ENCODE measurements at regions not wholly inside any gene's neighbourhood (a gene's known extent, or its start where the extent isn't known, plus 50 kb on each side); places are given as distances from the start of the nearest gene placed in this dataset.

GRCh38 chr14:36009643-36010042 is 166.9 kb downstream of the PTCSC3 start:
- no peaks in the 10 kb centered on the region for H3K36me3 ChIP-seq (ENCODE audit: control insufficient read depth in 1 of 2, insufficient read depth in 2 of 2, low read length in 1 of 2)
- H3K4me3 ChIP-seq (ENCODE audit: low read length in 2 of 2) = no peak overlapping the region
- WGBS, 2 donors = 27 to 58% methylated on average over 1 of the region's 1 CpG
- DNase-seq = no peak
- intact Hi-C loops (cut with DNase I) = no loop called here
- H3K27me3 ChIP-seq (ENCODE audit: control insufficient read depth in 1 of 2, insufficient read depth in 2 of 2, low read length in 1 of 2) = peaks cover 0 to 1% of the 10 kb centered on the region in 2 donors
- ATAC-seq (ENCODE audit: low FRiP score) = no peak
- no peak overlapping the region for H3K27ac ChIP-seq (ENCODE audit: low read depth in 1 of 2, low read length in 2 of 2)
- no peaks in the 10 kb centered on the region for H3K4me1 ChIP-seq (ENCODE audit: control insufficient read depth in 1 of 2, insufficient read depth in 2 of 2, low read length in 2 of 2)
- H3K9me3 ChIP-seq (ENCODE audit: control insufficient read depth, low read length) = no peaks in the 10 kb centered on the region

DNA sequence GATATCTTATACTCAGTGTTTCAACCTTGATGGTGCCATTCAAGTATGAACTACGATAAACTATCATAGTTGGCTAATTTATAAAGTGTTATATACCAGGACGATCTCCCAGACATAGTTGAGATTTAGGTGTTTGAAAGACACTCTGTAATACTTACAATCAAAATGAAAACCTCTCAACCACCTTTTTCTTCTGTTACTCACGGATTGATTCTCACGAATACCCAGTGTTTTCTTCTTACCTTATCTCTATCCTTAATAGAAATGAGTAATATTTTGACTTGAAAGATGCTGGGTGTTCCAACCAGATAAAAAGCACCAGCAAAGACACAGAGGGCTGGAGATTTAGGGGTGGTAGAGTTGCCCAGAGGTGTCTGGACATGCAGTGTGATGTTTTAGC is 169.9 kb downstream of the PTCSC3 start:
- 64 to 81% methylated on average over 4 of the region's 4 CpGs for WGBS, 2 donors
- H3K4me3 ChIP-seq (ENCODE audit: low read length in 2 of 2) = no peak overlapping the region
- H3K9me3 ChIP-seq (ENCODE audit: control insufficient read depth, low read length) = no peaks in the 10 kb centered on the region
- H3K36me3 ChIP-seq (ENCODE audit: control insufficient read depth in 1 of 2, insufficient read depth in 2 of 2, low read length in 1 of 2) = no peaks in the 10 kb centered on the region
- no peak overlapping the region for H3K27ac ChIP-seq (ENCODE audit: low read depth in 1 of 2, low read length in 2 of 2)
- DNase-seq (no peak), ATAC-seq (ENCODE audit: low FRiP score) (no peak)
- no peaks in the 10 kb centered on the region for H3K4me1 ChIP-seq (ENCODE audit: control insufficient read depth in 1 of 2, insufficient read depth in 2 of 2, low read length in 2 of 2)
- peaks cover 0 to 1% of the 10 kb centered on the region in 2 donors for H3K27me3 ChIP-seq (ENCODE audit: control insufficient read depth in 1 of 2, insufficient read depth in 2 of 2, low read length in 1 of 2)
- intact Hi-C loops (cut with DNase I) = no loop called here

DNA sequence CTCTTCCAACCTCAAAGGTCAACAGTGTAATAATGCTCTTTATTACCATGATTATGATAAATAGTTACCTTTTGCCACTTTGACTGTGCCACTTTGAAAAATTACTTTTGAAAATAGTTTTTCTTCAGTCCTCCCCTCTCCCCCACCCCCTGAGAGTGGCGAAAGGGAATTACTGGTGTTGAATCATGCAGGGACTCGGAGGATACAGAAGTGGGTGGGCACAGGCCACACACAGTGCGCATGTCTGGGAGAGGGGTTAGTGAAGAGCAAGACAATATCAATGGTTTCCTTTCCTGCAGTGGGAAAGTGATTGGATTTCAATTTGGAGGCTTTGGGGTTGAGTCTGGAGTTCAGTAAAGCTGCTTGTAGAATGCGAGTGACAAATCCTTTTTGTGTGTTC is 170.9 kb downstream of the PTCSC3 start:
- Histone ChIP-seq H3K4me1 (ENCODE audit: control insufficient read depth in 1 of 2, insufficient read depth in 2 of 2, low read length in 2 of 2) (no peaks in the 10 kb centered on the region), H3K9me3 (ENCODE audit: control insufficient read depth, low read length) (no peaks in the 10 kb centered on the region), H3K4me3 (ENCODE audit: low read length in 2 of 2) (no peak overlapping the region), H3K27ac (ENCODE audit: low read depth in 1 of 2, low read length in 2 of 2) (no peak overlapping the region), H3K27me3 (ENCODE audit: control insufficient read depth in 1 of 2, insufficient read depth in 2 of 2, low read length in 1 of 2) (peaks cover 0 to 1% of the 10 kb centered on the region in 2 donors), H3K36me3 (ENCODE audit: control insufficient read depth in 1 of 2, insufficient read depth in 2 of 2, low read length in 1 of 2) (no peaks in the 10 kb centered on the region)
- no peak for DNase-seq
- 49 to 59% methylated on average over 4 of the region's 4 CpGs for WGBS, 2 donors
- intact Hi-C loops (cut with DNase I) = no loop called here
- no peak for ATAC-seq (ENCODE audit: low FRiP score)

GRCh38 chr14:36001936-36002335 is 174.6 kb downstream of the PTCSC3 start:
- ATAC-seq (ENCODE audit: low FRiP score) (no peak), DNase-seq (no peak)
- H3K27me3 ChIP-seq (ENCODE audit: control insufficient read depth in 1 of 2, insufficient read depth in 2 of 2, low read length in 1 of 2) = no peaks in the 10 kb centered on the region
- no peaks in the 10 kb centered on the region for H3K4me1 ChIP-seq (ENCODE audit: control insufficient read depth in 1 of 2, insufficient read depth in 2 of 2, low read length in 2 of 2)
- WGBS, 2 donors = 76 to 80% methylated on average over 4 of the region's 4 CpGs
- no peaks in the 10 kb centered on the region for H3K9me3 ChIP-seq (ENCODE audit: control insufficient read depth, low read length)
- H3K27ac ChIP-seq (ENCODE audit: low read depth in 1 of 2, low read length in 2 of 2) = no peak overlapping the region
- intact Hi-C loops (cut with DNase I) = no loop called here
- no peak overlapping the region for H3K4me3 ChIP-seq (ENCODE audit: low read length in 2 of 2)
- H3K36me3 ChIP-seq (ENCODE audit: control insufficient read depth in 1 of 2, insufficient read depth in 2 of 2, low read length in 1 of 2) = no peaks in the 10 kb centered on the region

DNA sequence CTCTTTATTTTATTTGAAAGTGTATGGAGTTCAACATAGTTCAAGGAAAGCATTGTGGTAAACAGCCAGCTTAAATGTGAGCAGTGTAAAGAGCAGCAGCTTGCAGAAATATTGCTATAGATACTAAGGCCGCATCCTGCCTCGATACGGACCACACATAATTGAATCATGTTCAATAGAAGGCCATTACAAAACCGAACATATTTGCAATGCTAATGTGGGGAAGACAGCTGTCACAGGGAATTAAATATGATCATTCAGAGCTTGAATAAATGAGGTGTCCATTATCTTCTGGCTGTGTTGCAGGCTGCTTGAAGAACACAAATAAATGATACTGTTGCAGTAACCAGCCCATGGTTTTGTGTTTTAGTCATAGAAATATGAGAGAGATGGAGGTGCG is 173.2 kb downstream of the BRMS1L start:
- no peak overlapping the region for H3K27ac ChIP-seq (ENCODE audit: low read depth in 1 of 2, low read length in 2 of 2)
- intact Hi-C loops (cut with DNase I) = no loop called here
- WGBS, 2 donors = 86 to 88% methylated on average over 5 of the region's 5 CpGs
- H3K9me3 ChIP-seq (ENCODE audit: control insufficient read depth, low read length) = no peaks in the 10 kb centered on the region
- DNase-seq (no peak), ATAC-seq (ENCODE audit: low FRiP score) (no peak)
- H3K36me3 ChIP-seq (ENCODE audit: control insufficient read depth in 1 of 2, insufficient read depth in 2 of 2, low read length in 1 of 2) = no peaks in the 10 kb centered on the region
- no peak overlapping the region for H3K4me3 ChIP-seq (ENCODE audit: low read length in 2 of 2)
- no peaks in the 10 kb centered on the region for H3K27me3 ChIP-seq (ENCODE audit: control insufficient read depth in 1 of 2, insufficient read depth in 2 of 2, low read length in 1 of 2)
- no peaks in the 10 kb centered on the region for H3K4me1 ChIP-seq (ENCODE audit: control insufficient read depth in 1 of 2, insufficient read depth in 2 of 2, low read length in 2 of 2)

- 86 to 92% methylated on average over 12 of the region's 12 CpGs for WGBS, 2 donors
- H3K4me1 ChIP-seq (ENCODE audit: control insufficient read depth in 1 of 2, insufficient read depth in 2 of 2, low read length in 2 of 2) = no peaks in the 10 kb centered on the region
- ATAC-seq (ENCODE audit: low FRiP score) = no peak
- H3K36me3 ChIP-seq (ENCODE audit: control insufficient read depth in 1 of 2, insufficient read depth in 2 of 2, low read length in 1 of 2) = no peaks in the 10 kb centered on the region
- H3K27ac ChIP-seq (ENCODE audit: low read depth in 1 of 2, low read length in 2 of 2) = no peak overlapping the region
- intact Hi-C loops (cut with DNase I) = no loop called here
- H3K9me3 ChIP-seq (ENCODE audit: control insufficient read depth, low read length) = no peaks in the 10 kb centered on the region
- H3K27me3 ChIP-seq (ENCODE audit: control insufficient read depth in 1 of 2, insufficient read depth in 2 of 2, low read length in 1 of 2) = no peaks in the 10 kb centered on the region
- no peak overlapping the region for H3K4me3 ChIP-seq (ENCODE audit: low read length in 2 of 2)
- DNase-seq = no peak
Observed at GRCh38 chr14:35998303-35998702, 172.2 kb downstream of the BRMS1L start.

DNA sequence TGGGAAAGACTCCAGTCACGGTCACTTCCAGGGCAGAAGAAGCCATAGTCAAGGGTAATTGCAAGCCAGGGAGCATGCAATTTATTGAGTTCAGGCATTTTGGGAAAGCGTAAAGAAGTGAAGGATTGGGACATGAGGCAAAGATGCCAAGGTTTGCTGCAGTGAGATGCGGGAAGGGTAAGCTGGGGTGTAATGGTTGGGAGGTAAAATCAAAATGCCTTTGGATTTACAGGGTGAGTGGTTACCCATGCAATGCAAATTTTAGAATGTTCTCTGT is 167.5 kb downstream of the BRMS1L start:
- Histone ChIP-seq H3K4me3 (ENCODE audit: low read length in 2 of 2) (no peak overlapping the region), H3K36me3 (ENCODE audit: control insufficient read depth in 1 of 2, insufficient read depth in 2 of 2, low read length in 1 of 2) (no peaks in the 10 kb centered on the region), H3K9me3 (ENCODE audit: control insufficient read depth, low read length) (no peaks in the 10 kb centered on the region), H3K27me3 (ENCODE audit: control insufficient read depth in 1 of 2, insufficient read depth in 2 of 2, low read length in 1 of 2) (no peaks in the 10 kb centered on the region), H3K4me1 (ENCODE audit: control insufficient read depth in 1 of 2, insufficient read depth in 2 of 2, low read length in 2 of 2) (no peaks in the 10 kb centered on the region), H3K27ac (ENCODE audit: low read depth in 1 of 2, low read length in 2 of 2) (no peak overlapping the region)
- intact Hi-C loops (cut with DNase I) = no loop called here
- ATAC-seq (ENCODE audit: low FRiP score) = no peak
- 87 to 93% methylated on average over 3 of the region's 3 CpGs for WGBS, 2 donors
- no peak for DNase-seq

DNA sequence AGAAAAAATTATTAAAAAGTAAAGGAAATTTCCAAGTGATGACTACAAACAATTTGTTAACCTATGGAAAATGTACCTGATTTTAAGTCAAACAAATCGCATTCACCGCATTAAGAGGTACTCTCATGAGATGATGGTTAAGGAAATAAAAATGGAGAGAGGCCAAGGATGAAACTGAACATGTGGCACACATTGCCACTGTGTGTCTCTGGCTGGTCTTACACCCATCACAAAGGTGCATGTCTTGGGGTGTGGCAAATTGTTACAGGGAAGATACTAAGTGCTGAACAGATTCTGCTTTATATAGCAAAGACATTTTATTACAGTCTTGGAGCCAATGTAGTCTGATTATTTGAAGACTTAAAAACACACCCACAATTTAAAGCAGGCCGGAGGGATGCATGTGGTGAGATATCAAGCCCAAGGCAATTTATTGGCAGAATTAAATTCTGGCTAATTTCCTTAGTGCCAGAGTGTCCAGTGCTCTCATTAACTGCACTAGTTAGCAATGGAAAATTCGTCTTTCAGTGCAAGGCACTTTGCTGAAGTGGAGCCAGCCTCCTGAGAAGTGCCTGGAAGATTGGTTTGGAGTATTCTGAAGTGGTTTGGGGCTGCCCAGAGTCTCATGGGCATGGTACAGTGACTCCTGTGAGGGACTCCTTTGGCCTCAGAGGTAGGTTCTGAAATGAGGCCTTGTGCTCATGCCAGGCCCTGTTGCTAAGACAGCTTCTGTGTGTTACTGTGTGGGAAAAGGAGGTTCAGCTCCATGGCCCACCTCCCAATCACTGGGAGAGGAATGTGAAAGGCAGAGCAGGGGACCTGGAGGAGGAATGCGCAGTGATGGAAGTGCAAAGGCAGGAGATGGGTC is 166.9 kb downstream of the BRMS1L start:
- ATAC-seq (ENCODE audit: low FRiP score) (no peak), DNase-seq (no peak)
- H3K4me3 ChIP-seq (ENCODE audit: low read length in 2 of 2) = no peak overlapping the region
- no peaks in the 10 kb centered on the region for H3K36me3 ChIP-seq (ENCODE audit: control insufficient read depth in 1 of 2, insufficient read depth in 2 of 2, low read length in 1 of 2)
- H3K4me1 ChIP-seq (ENCODE audit: control insufficient read depth in 1 of 2, insufficient read depth in 2 of 2, low read length in 2 of 2) = no peaks in the 10 kb centered on the region
- H3K9me3 ChIP-seq (ENCODE audit: control insufficient read depth, low read length) = no peaks in the 10 kb centered on the region
- WGBS, 2 donors = 82 to 85% methylated on average over 5 of the region's 5 CpGs
- intact Hi-C loops (cut with DNase I) = no loop called here
- H3K27ac ChIP-seq (ENCODE audit: low read depth in 1 of 2, low read length in 2 of 2) = no peak overlapping the region
- no peaks in the 10 kb centered on the region for H3K27me3 ChIP-seq (ENCODE audit: control insufficient read depth in 1 of 2, insufficient read depth in 2 of 2, low read length in 1 of 2)

GRCh38 chr14:35991356-35991755 is 165.2 kb downstream of the BRMS1L start:
- DNase-seq (no peak), ATAC-seq (ENCODE audit: low FRiP score) (no peak)
- no peaks in the 10 kb centered on the region for H3K36me3 ChIP-seq (ENCODE audit: control insufficient read depth in 1 of 2, insufficient read depth in 2 of 2, low read length in 1 of 2)
- no peak overlapping the region for H3K27ac ChIP-seq (ENCODE audit: low read depth in 1 of 2, low read length in 2 of 2)
- no peaks in the 10 kb centered on the region for H3K9me3 ChIP-seq (ENCODE audit: control insufficient read depth, low read length)
- intact Hi-C loops (cut with DNase I) = no loop called here
- no peaks in the 10 kb centered on the region for H3K4me1 ChIP-seq (ENCODE audit: control insufficient read depth in 1 of 2, insufficient read depth in 2 of 2, low read length in 2 of 2)
- H3K27me3 ChIP-seq (ENCODE audit: control insufficient read depth in 1 of 2, insufficient read depth in 2 of 2, low read length in 1 of 2) = no peaks in the 10 kb centered on the region
- H3K4me3 ChIP-seq (ENCODE audit: low read length in 2 of 2) = no peak overlapping the region
